GM21390 (cell line): ENCODE measurements at regions not wholly inside any gene's neighbourhood (a gene's known extent, or its start where the extent isn't known, plus 50 kb on each side); places are given as distances from the start of the nearest gene placed in this dataset.

Experiments
- ATAC-seq: cut with Tn5 transposase; IDR thresholded peaks from one replicate; pipeline ENCODE4 v1.9.1; 2021; ENCODE audit not compliant: unreplicated experiment

DNA sequence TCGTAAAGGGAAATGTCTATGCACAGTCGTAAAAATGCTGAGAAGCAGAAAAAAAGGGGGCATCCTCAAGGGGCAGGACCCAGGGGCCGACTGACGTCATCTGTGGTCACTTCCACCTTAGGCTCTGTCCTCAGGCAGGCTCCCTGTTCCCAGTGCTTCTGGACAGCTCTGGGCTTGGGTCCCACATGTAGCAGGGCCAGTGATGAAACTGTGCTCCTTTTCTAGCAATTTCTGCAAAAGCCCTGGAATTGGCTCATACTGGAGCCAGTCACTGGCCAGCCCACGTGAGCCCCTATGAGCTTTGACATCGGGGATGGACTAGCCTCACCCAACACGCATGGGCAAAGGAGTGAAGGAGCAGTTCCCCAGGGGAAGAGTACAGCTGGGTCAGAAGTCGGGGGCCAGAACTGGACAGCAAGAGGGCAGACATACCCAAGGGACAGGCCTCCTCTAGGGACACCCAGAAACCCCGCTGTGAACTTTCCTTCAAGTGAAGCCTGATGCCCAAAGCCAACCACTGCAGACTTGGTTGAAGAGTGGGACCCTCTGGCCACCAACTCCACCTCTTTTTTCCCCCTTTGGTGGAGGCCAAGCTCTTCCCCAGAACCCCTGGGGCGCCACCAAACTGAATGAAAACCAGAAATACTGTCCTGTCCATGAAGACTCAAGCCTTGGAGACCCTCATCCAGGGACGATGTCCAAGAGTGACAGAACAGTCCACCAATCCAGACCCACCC lies 1349.0 kb downstream of the BRD1 start:
- ATAC-seq = no peak

DNA sequence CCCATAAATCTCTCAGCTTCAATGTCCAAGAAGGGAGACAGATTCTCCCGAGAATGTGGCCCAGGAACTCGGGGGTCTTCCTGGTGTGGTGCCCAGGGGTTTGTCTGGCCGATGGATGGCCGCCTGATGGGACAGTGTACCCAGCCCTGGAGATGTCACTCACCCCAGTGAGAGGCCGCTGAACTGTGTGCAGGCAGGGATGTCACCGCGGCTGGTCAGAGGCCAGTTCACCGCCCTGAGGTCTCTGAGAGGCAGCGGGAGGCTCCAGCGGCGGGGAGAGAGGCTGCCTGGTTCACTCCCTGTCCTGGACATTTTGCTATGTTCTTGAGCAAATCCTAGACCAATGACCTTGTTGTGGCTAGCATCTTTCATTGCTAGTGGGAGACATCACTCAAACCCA lies 1349.5 kb downstream of the BRD1 start:
- ATAC-seq = no peak

DNA sequence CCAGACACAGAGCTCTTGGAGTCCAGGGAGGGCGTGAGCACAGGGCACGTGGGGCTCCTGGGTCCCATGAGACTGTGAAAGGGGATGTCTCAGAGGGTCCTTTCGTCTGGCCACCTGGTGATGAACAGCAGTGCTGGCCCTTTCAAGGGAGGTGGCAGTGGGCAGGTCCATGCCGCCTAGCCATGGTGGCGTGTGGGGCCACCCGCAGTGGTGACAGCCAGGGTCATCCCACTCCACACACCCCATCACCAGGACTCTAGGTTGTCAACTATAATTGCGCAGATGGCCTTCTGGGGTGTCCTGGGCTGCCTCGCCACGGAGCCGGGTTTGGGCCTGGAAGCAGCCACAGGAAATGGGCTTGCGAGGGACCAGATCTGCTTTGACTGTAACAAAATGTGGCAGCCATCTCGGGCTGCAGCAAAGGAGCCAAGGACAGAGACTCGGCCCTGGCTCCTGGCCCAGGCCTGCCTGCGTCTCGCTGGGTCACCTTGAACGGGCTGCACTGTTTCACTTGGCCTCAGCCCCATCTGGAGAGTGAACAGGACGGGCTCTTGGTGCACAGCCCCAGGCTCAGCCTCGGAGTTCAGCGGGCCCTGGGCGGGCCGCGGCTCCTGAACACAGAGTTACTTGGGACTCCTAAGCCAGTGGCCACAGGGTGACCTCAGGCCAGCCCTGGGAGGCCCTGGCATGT lies 1350.5 kb downstream of the BRD1 start:
- no peak for ATAC-seq

DNA sequence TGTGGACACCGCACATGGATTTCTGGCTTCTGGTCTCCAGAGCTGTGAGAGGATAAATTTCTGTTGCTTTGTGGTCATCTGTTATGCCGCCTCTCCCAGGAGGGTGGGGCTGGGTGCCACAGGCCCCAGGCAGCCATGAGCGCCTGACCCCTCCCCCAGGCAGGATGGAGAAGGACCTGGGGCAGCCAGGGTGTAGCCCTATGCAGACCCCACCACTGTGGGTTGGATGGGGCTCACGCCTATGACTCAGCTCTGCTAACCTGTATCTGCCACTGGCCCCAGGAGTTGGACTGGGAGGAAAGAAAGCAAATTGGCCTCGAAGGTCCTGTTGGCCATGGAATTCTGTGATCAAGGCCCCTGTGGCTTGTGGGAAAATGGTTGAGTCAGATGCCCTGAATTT lies 1351.1 kb downstream of the BRD1 start:
- ATAC-seq = no peak

DNA sequence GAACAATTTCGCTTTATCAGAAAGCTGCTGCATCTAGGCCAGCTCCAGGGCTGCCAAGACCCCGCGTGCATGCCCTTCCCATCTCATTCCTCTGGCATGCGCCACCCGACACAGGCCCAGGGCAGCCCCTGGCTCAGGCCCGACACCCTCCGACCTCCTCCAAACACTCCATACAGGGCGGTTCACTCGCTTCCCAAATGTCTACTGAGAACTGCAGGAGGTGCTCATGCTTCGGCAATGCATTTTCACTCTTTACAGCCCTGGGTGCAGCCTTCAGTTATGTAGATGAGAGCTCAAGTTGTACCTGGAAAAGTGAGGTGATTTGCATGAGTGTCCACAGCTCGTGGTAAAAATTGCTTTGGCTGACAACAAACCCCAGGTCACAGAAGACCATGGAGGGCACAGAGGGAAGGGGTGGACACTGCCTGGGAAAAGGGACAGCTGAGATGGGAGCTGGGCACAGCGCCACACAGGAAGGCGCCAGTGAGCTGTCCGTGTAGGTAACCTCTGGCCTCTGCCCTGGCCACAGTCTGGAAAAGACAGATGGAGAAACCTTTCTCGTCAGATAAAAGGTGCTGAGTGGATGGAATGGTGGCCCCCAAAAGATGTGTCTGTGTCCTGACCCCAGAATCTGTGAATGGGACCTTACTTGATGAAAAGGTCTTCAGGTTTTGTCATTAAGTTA lies 1351.9 kb downstream of the BRD1 start:
- no peak for ATAC-seq

DNA sequence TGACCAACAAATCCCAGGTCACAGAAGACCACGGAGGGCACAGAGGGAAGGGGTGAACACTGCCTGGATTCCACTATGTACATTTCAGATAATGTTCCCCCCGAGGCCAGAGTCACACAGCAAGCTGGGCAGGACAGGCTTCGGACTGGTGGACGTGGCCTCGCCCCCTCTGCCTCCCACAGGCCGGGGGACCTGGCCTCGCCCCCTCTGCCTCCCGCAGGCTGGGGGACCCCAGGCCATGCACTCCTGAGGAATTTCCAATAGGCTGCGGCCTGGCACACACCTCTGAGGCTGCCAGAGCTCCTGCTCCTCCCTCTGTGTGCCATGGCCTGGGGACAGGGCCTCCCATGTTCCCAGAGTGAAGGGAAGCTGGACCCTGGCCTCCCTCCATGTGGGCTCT lies 1352.8 kb downstream of the BRD1 start:
- ATAC-seq = no peak

DNA sequence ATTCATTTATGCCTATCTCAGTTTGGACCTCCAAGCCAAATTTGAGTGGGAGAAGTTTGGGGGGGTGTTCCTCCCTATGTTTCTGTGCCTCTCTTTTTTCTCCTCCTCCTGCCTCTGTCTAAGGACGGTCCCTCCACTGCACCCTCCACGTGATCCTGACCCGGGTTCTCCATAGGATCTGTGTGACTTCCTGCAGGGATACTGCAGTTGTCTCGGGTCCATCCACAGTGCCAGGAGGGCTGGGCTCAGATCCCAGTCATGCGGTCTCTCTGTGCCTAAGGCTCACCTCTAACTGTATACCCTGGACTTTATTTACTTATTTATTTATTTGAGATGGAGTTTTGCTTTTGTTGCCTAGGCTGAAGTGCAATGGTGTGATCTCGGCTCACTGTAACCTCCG lies 1354.5 kb downstream of the BRD1 start:
- ATAC-seq = no peak

DNA sequence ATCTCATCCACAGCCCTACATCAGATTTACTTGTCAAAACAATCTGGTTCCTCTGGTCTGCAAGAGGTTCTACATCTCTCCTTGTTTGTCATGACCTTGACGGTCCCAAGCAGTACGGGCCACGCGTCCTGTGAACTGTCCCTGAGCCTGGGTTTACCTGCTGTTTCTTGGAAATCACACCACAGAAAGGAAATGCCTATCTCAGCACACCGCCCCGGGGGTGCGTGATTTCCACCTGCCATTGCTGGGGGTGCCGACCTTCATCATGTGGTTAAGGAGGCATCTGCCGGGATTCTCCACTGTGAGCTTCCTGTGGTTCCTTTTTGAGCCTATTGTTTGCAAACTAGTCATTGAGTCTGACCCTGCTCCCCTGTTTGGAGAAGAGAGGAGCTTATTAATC lies 1363.4 kb downstream of the BRD1 start:
- no peak for ATAC-seq

DNA sequence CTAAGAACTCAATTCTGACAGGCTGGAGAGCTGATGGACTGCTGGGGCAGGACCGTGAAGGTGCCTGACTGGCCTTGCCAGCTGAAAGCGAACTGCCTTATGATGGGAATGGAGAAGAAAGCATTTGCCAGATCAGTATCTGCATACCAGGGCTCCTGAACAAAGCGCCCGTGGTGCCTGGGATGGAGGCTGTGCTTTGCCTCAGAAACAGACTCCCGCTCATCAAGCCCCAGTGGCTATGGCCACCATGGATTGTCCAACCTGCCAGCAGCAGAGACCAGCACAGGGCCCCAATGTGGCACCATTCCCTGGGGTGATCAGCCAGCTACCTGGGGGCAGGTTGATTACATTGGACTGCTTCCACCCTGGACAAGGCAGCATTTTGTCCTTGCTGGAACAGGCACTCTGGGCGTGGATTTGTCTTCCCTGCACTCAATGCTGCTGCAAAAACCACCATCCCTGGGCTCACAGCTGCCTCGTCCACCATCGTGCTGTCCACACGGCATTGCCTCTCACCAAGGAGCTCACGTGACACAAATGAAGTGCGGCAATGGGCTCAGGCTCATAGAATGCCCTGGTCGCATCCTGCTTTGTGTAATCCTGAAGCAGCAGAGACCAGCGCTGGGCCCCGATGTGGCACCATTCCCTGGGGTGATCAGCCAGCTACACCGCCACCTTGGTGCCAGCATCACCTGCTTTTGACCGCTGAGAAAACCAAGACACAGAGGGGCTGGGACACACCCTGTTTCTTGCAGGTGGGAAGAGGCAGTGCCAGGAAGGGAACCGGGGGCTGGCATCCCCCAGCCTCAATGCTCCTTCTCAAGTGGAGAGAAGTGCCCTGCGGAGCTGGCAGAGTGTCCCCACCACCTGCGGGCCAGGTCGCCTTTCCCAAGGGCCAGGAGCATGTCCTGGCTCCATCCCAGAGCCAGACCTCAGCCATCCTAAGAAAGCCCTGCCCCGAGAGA lies 1367.5 kb downstream of the BRD1 start:
- ATAC-seq = no peak

DNA sequence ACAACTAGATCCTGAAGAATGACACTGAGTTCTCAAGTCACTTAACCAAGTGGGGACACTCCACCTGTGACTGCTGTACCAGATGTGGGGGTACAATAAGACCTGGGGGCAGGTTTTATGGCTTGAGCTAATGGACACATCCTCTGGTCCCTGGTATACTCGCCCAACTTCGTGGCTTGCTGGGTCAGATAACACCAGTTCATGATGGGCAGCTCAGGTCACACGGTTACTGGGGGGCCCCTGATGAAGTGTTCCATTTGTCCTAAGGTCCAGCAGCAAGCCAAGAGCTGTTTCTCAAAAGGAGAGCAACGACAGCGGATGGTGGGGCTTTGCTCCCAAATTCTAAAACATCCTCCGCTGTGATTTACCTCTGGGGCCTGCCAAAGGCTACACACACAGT lies 1368.4 kb downstream of the BRD1 start:
- no peak for ATAC-seq

DNA sequence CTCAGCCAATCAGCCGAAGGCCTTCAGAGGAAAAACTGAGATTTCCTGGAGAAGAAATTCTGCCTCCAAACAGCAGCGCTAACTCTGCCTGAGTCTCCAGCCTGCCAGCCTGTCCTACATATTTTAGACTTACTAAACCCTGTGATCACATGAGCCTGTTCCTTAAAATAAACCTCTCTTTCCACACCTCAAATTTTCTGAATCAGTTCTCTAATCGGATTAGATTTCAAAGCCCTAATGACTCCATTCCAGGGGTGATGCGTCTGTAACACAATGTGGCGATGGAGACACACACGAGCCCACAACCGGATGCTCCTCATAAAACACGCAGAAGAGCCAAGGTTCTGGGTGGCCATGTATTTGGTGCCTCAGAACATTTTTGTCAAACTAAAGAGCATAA lies 1371.2 kb downstream of the BRD1 start:
- no peak for ATAC-seq

DNA sequence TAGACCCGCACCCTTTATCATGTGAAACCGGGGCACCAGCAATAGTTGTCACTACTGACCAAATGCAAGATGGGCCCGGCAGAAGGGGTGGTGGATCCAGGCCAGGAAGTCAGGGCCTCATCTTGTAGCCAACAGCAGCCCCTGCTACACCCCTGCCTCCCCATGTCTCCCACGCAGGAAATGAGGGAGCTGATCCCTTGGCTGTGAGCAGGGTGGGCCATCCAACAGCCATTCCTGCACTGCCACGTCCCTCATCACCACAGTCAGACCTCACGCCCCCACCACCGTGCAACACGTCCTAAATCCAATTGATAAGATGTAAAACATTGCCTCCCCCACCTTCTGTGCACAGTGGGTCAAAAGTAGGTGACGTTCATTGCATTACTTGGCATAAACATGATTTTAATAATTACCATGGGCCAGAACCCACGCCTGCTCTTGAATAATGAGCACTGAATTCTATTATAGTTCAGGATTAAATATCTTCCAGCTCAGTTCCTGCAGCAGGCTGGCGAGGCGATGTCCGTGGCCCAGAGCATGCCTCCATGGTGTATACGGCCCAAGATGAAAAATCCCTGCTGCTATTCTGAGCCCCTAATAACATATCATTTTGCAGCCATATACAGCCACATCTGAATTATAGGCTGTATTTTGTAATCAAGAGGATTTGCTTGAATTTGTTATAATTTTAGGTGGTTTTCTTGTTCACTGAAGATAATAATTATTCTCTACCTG lies 1373.8 kb downstream of the BRD1 start:
- ATAC-seq = no peak

DNA sequence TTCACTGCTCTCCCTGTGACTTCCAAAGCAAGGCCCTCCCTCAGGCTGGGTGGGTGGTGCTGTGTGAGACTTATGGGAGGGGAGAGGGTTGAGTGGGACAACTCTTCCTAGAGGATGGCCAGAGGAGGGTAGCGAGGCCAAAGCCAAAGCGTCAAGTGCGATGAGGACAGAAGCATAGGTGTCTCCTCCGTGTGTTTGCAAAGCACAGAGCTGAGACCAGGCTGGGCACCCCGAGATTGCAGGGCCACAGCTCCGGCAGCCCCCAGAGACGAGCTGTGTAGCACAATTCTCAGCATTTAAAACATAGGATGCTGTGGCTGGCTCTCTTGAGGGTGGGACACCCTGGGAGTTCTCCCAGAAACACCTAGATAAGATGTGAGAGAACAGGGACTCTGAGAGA lies 1374.5 kb downstream of the BRD1 start:
- ATAC-seq = no peak

DNA sequence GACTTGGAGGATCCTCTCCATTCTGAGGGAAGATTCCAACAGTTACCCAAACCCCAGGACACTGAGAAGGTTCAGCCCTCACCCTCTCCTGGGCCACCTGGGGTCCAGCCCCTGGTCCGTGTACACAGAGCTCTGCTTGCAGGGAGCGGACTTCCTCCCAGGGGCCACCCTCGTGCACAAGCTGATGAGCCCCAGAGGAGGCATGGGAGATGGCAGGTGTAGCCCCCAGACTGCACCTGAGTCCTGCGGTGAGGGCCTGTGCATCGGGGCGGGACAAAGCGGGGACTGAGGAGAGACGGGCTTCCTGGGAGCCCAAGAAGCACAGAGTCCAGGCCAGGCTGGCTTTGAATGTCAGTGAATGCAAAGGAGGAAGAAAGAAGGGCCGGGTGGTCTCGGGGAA lies 1374.9 kb downstream of the BRD1 start:
- no peak for ATAC-seq

DNA sequence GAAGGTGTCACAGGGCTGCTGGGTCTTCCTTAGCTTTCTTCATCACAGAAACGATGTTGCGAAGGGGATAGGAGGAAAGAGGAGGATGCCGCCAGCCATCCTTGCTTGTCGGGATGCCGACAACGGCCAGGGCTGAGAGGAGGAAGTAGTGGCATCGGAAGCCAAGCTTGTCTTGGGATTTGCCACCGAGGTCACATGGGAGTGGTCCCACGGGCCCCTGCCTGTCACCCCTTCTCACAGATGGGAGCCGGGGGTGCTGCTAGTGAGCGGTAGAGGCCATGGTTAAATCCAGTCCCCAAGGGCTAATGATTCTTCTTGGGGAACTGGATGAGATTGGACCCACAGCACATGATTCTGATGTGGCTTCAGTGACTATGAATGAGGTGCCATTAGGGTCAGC lies 1375.8 kb downstream of the BRD1 start:
- no peak for ATAC-seq

DNA sequence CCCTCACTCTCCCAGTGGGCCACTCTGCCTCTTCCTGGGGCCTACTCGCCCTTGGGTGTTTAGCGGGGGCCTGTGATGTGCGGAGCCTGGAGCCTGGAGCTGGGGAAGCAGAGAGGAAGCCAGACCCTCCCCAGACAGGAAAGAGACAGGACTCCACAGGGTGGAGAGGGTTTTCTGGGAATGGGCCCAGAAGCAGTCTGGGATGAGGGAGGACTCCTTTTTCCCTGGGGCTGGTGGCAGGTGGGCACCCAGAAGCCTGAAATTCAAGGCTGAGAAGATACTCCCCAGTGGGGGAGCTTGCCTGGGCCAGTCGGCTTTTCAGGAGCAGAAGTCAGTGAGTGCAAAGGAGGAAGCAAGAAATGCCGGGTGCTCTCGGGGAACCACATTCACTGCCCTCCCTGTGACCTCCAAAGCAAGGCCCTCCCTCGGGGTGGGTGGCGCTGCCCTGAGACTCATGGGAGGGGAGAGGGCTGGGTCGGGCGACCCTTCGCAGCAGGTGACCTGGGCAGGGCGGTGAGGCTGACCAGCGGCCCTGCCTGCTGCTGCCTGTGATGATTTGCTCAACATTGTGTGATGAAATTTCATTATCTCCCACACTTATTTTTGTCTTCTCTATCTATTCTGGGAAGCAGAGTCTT lies 1377.4 kb downstream of the BRD1 start:
- ATAC-seq = no peak

DNA sequence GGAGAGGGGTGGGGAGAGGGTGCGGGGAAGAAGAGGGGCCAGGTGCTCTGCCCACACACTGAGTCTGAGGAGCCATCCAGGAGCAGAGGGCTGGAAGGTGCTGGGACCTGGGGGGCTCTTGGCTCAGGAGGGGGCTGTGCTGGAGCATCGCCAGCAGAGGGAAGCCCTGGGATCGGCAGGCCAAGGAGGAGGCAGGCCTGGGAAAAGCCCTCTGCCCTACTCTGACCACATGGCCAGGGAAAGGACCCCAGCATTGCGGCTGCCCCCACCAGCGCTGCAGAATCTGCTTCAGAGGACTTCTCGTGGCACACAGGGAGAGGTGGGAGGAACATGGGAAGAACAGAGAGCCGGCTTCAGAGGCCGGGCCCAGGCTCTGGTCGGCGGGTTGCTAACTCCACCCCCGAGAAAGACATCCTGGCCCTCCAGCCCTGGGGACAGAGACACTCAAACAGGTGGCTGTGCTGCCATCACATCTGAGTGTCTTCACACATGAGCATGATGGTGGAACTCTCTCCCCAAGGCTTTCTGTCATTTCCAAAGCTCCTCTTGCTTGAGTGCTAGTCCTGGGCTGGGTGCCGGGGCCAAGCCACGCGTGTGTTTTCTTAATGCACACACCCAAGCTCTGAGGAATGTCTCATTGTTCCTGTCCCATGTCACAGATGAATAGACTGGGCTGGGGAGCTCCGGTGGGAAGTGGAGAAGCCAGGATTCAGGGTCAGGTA lies 1378.0 kb downstream of the BRD1 start:
- ATAC-seq = no peak

DNA sequence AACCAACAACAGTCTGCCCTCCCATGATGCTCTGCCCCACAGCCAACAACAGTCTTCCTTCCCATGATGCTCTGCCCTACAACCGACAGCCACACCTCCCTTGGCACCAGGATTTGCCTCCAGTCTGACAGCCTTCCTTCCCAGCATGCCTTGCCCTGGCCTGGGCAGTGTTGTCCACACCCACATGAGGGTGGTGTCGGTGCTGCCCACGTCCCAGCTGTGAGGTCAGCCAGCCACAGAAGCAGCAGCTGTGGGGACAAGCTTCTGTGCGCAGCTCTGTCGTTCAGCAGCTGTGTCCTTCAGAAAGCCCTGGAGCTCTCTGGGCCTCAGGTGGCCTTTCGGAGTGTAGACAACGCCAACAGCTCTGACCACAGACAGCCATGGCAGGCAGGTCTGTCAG lies 1378.9 kb downstream of the BRD1 start:
- ATAC-seq = no peak

DNA sequence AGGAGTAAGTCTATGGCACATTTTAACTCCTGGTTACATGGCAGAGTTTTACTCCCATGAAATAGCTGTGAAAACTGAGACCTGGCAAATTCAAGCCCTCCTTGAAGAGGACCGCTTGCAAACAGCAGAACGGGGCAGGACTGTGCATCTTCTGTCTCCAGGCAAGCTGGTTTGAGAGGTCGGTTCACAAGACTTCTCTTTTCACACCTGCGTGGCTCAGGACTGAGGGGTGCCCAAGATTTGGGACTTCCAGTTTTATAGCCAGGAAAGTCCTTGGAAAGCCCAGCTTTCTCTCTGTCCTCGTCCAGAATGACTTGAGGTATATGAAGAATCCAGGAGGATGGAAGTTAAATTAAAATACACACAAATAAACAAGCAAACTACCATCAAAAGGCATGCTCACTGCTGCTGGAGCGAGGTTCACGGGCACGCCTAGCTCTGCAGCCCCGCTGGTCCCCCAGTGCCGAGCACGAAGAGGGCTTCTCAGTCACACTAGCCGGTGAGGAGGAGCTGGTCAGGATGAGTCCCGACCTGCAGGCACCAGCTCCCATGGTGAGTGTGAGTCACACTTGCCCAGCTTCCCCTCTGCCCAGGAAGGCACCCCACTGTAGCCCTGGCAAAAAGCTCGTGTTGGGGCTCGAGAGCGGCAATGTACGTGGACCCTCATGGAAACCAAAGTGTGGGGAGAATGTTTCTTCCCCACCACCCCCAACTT lies 1382.4 kb downstream of the BRD1 start:
- no peak for ATAC-seq
